Epidermal melanocyte (primary cell): ENCODE measurements at regions not wholly inside any gene's neighbourhood (a gene's known extent, or its start where the extent isn't known, plus 50 kb on each side); places are given as distances from the start of the nearest gene placed in this dataset.
"Not testable (repeated sequence)": the region's sequence is repeated elsewhere in the genome, so short reads cannot be mapped to it uniquely, and the experiment has no call there.

Experiments
- DNase-seq: peaks from one replicate; pipeline ENCODE4 v3.0.0; 2011; ENCODE audit warnings: low spot score; ENCODE audit not compliant: insufficient read length

DNA sequence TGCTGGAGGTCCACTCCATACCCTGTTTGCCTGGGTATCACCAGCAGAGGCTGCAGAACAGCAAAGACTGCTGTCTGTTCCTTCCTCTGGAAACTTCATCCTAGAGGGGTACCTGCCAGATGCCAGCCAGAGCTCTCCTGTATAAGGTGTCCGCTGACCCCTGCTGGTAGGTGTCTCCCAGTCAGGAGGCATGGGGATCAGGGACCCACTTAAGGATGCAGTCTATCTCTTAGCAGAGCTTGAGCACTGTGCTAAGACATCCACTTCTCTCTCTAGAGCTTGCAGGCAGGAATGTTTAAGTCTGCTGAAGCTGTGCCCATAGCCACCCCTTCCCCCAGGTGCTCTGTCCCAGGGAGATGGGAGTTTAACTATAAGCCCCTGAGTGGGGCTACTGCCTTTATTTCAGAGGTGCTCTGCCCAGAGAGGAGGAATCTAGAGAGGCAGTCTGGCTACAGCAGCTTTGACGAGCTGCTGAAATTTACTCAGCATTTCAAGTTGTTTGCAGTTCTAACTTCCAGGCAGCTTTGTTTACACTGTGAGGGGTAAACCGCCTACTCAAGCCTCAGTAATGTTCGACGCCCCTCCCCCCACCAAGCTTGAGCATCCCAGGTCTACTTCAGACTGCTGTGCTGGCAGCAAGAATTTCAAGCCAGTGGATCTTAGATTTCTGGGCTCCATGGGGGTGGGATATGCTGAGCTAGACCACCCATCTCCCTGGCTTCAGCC lies 74.5 kb upstream of the GORAB start:
- DNase-seq: not testable (repeated sequence)

DNA sequence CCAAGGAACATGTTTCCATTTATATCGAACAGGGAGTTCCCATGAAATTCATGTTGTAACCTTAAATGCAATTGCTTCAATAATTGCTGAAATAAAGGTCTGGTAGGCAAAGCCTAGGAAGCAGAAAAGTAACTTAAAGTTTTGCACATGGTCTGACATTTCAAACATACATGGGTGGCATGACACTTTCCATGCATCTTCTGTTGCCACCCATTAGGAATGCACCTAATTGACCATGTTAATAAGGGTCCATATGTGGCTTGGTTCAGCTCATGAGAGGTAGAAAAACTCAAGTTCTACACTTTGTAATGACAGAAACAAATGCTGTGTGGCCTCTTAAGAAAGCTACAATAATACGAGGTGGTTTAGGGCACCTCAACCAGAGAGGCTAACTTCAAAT lies 72.0 kb upstream of the GORAB start:
- DNase-seq: no peak

- DNase-seq: no peak
Measured at GRCh38 chr1:170460414-170461155, 71.4 kb upstream of the GORAB start.

DNA sequence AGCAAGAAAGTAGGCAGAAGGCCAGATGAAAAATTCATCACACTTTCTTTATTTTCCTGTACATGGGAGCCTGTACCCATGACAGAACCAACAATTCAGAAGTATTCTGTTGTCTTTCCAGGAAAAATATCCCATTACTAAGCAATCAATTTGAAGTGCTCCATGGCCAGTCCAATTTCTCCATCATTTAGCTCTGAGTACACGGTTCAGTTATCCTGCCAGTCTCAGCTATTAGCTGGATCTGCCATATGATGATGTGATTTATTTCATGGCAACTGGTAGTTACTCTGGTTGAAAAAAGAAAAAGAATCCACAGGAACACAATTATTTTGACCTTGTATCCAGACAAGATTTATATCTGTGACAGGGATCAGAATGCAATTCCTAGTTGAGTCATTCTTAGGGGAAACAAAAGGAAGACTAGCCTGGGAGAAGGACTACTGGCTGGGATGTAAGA lies 70.6 kb upstream of the GORAB start:
- no peak for DNase-seq

- DNase-seq: no peak
Measured at GRCh38 chr1:170461762-170462384, 70.1 kb upstream of the GORAB start.

- no peak for DNase-seq
Measured at GRCh38 chr1:170470121-170470520, 61.8 kb upstream of the GORAB start.

- no peak for DNase-seq
Measured at GRCh38 chr1:170471398-170472053, 60.4 kb upstream of the GORAB start.

DNA sequence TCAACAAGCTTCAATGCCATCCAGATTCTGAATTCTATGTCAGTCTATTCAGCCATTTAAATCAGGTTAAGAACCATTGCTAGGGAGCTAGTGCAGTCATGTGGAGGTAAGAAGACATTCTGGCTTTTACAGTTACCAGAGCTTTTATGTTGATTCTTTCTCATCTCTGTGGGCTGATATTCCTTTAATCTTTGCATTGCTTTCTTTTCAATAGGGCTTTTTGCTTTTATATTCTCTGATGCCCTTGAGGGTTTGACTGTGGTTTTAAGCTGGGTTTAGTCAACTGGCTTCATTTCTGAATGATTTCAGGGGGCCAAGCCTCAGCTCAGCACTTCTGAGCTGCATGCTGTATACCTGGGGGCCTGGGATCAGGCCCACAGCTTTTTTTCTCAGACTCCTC lies 51.0 kb upstream of the GORAB start:
- no peak for DNase-seq
